ENCODE measurements at regions not wholly inside any gene's neighbourhood (a gene's known extent, or its start where the extent isn't known, plus 50 kb on each side); places are given as distances from the start of the nearest gene placed in this dataset.

- Mint-ChIP-seq H3K36me3 (ENCODE audit: low read depth, unreplicated experiment) (no peaks in the 10 kb centered on the region), H3K4me1 (ENCODE audit: low read depth, unreplicated experiment) (peaks cover 1% of the 10 kb centered on the region), H3K27me3 (ENCODE audit: low read depth, unreplicated experiment) (no peaks in the 10 kb centered on the region), H3K9me3 (ENCODE audit: unreplicated experiment) (no peaks in the 10 kb centered on the region), H3K27ac (ENCODE audit: unreplicated experiment) (no peak overlapping the region), H3K4me3 (ENCODE audit: unreplicated experiment) (no peak overlapping the region)
- Histone ChIP-seq H3K36me3 (ENCODE audit: insufficient read depth, low read length) (no peaks in the 10 kb centered on the region), H3K4me3 (ENCODE audit: insufficient read depth, low read depth, low read length) (no peak overlapping the region), H2AFZ (ENCODE audit: low read depth, low read length) (no peak overlapping the region), H3K27me3 (ENCODE audit: insufficient read depth, low read length) (no peaks in the 10 kb centered on the region), H3K4me2 (ENCODE audit: low read length) (no peak overlapping the region), H4K20me1 (ENCODE audit: insufficient read depth, low read length) (no peaks in the 10 kb centered on the region), H3K79me2 (ENCODE audit: insufficient read depth, low read length) (no peaks in the 10 kb centered on the region), H3K9me3 (ENCODE audit: insufficient read depth, low read depth, low read length) (no peaks in the 10 kb centered on the region), H3K27ac (ENCODE audit: low read depth, low read length) (no peak overlapping the region), H3K4me1 (ENCODE audit: insufficient read depth, low read length) (no peaks in the 10 kb centered on the region), H3K9ac (ENCODE audit: low read length) (no peak overlapping the region)
- FAIRE-seq (no peak), DNase-seq (ENCODE audit: low read depth) (no peak)
- no peak for TF ChIP-seq EZH2 (IDR thresholded peaks at IDR 0.05; ENCODE audit: insufficient read depth, low read length)
- TF ChIP-seq, protein P1, sequence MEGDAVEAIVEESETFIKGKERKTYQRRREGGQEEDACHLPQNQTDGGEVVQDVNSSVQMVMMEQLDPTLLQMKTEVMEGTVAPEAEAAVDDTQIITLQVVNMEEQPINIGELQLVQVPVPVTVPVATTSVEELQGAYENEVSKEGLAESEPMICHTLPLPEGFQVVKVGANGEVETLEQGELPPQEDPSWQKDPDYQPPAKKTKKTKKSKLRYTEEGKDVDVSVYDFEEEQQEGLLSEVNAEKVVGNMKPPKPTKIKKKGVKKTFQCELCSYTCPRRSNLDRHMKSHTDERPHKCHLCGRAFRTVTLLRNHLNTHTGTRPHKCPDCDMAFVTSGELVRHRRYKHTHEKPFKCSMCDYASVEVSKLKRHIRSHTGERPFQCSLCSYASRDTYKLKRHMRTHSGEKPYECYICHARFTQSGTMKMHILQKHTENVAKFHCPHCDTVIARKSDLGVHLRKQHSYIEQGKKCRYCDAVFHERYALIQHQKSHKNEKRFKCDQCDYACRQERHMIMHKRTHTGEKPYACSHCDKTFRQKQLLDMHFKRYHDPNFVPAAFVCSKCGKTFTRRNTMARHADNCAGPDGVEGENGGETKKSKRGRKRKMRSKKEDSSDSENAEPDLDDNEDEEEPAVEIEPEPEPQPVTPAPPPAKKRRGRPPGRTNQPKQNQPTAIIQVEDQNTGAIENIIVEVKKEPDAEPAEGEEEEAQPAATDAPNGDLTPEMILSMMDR (IDR thresholded peaks at IDR 0.05; ENCODE audit: insufficient read depth, low read depth, low read length) = no peak
Observed at GRCh38 chr3:168659015-168659414, 563.3 kb upstream of the GOLIM4 start.

DNA sequence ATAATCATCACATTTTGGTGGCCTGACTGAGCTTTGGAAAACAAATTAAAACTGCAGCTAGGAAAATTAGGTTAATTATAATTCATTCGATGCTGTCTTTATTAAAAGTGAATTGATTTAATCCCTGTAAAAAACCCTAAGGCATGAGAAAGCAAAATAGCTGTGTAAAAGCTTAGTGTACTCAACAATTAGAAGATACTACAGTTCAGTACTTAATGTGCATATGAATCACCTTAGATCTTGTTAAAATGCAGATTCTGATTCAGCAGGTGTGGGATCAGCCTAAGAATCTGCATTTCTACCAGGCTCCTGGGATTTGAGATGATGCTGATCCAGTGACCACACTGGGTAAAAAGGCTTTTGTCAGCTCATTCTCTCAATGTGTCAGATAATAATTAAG is 559.9 kb upstream of the GOLIM4 start:
- no peaks in the 10 kb centered on the region for H3K9me3 Mint-ChIP-seq (ENCODE audit: unreplicated experiment)
- no peak overlapping the region for H3K27ac ChIP-seq (ENCODE audit: low read depth, low read length)
- no peak overlapping the region for H3K9ac ChIP-seq (ENCODE audit: low read length)
- no peaks in the 10 kb centered on the region for H3K4me1 ChIP-seq (ENCODE audit: insufficient read depth, low read length)
- no peak overlapping the region for H3K4me3 ChIP-seq (ENCODE audit: insufficient read depth, low read depth, low read length)
- DNase-seq (ENCODE audit: low read depth) (no peak), FAIRE-seq (no peak)
- H3K9me3 ChIP-seq (ENCODE audit: insufficient read depth, low read depth, low read length) = no peaks in the 10 kb centered on the region
- no peak overlapping the region for H2AFZ ChIP-seq (ENCODE audit: low read depth, low read length)
- H3K4me1 Mint-ChIP-seq (ENCODE audit: low read depth, unreplicated experiment) = peaks cover 1% of the 10 kb centered on the region
- no peaks in the 10 kb centered on the region for H3K27me3 ChIP-seq (ENCODE audit: insufficient read depth, low read length)
- H3K4me2 ChIP-seq (ENCODE audit: low read length) = no peak overlapping the region
- H3K36me3 Mint-ChIP-seq (ENCODE audit: low read depth, unreplicated experiment) = no peaks in the 10 kb centered on the region
- no peaks in the 10 kb centered on the region for H3K79me2 ChIP-seq (ENCODE audit: insufficient read depth, low read length)
- H3K27ac Mint-ChIP-seq (ENCODE audit: unreplicated experiment) = no peak overlapping the region
- no peak overlapping the region for H3K4me3 Mint-ChIP-seq (ENCODE audit: unreplicated experiment)
- H3K27me3 Mint-ChIP-seq (ENCODE audit: low read depth, unreplicated experiment) = no peaks in the 10 kb centered on the region
- TF ChIP-seq, protein P1 (IDR thresholded peaks at IDR 0.05; ENCODE audit: insufficient read depth, low read depth, low read length) = no peak
- no peak for TF ChIP-seq EZH2 (IDR thresholded peaks at IDR 0.05; ENCODE audit: insufficient read depth, low read length)
- no peaks in the 10 kb centered on the region for H3K36me3 ChIP-seq (ENCODE audit: insufficient read depth, low read length)
- no peaks in the 10 kb centered on the region for H4K20me1 ChIP-seq (ENCODE audit: insufficient read depth, low read length)

- Histone ChIP-seq H3K27ac (ENCODE audit: low read depth, low read length) (no peak overlapping the region), H3K79me2 (ENCODE audit: insufficient read depth, low read length) (no peaks in the 10 kb centered on the region), H3K36me3 (ENCODE audit: insufficient read depth, low read length) (no peaks in the 10 kb centered on the region), H3K9me3 (ENCODE audit: insufficient read depth, low read depth, low read length) (no peaks in the 10 kb centered on the region), H4K20me1 (ENCODE audit: insufficient read depth, low read length) (no peaks in the 10 kb centered on the region), H3K4me3 (ENCODE audit: insufficient read depth, low read depth, low read length) (no peak overlapping the region), H3K4me2 (ENCODE audit: low read length) (no peak overlapping the region), H3K4me1 (ENCODE audit: insufficient read depth, low read length) (no peaks in the 10 kb centered on the region), H3K9ac (ENCODE audit: low read length) (no peak overlapping the region), H2AFZ (ENCODE audit: low read depth, low read length) (no peak overlapping the region), H3K27me3 (ENCODE audit: insufficient read depth, low read length) (no peaks in the 10 kb centered on the region)
- TF ChIP-seq, protein P1 (IDR thresholded peaks at IDR 0.05; ENCODE audit: insufficient read depth, low read depth, low read length) = no peak
- TF ChIP-seq EZH2 (IDR thresholded peaks at IDR 0.05; ENCODE audit: insufficient read depth, low read length) = no peak
- H3K36me3 Mint-ChIP-seq (ENCODE audit: low read depth, unreplicated experiment) = no peaks in the 10 kb centered on the region
- FAIRE-seq (no peak), DNase-seq (ENCODE audit: low read depth) (no peak)
- H3K9me3 Mint-ChIP-seq (ENCODE audit: unreplicated experiment) = no peaks in the 10 kb centered on the region
- peaks cover 1% of the 10 kb centered on the region for H3K4me1 Mint-ChIP-seq (ENCODE audit: low read depth, unreplicated experiment)
- no peak overlapping the region for H3K4me3 Mint-ChIP-seq (ENCODE audit: unreplicated experiment)
- no peak overlapping the region for H3K27ac Mint-ChIP-seq (ENCODE audit: unreplicated experiment)
- H3K27me3 Mint-ChIP-seq (ENCODE audit: low read depth, unreplicated experiment) = no peaks in the 10 kb centered on the region
Observed at GRCh38 chr3:168654700-168655099, 559.0 kb upstream of the GOLIM4 start.
